GM12891 (cell line): ENCODE measurements at regions not wholly inside any gene's neighbourhood (a gene's known extent, or its start where the extent isn't known, plus 50 kb on each side); places are given as distances from the start of the nearest gene placed in this dataset.

ENCODE experiments used
- PAX5 ChIP-seq: IDR thresholded peaks from 2 replicates; pipeline ENCODE4 v1.6.1; 2011; ENCODE audit warnings: low read length, moderate library complexity, mild to moderate bottlenecking; ENCODE audit not compliant: insufficient read depth, severe bottlenecking
- POLR2A ChIP-seq: IDR thresholded peaks from 2 replicates; pipeline ENCODE4 v1.6.1; 2011; ENCODE audit warnings: low read depth, low read length, control low read depth
- POLR2AphosphoS5 ChIP-seq: IDR thresholded peaks from 2 replicates; pipeline ENCODE4 v1.6.1; 2011; ENCODE audit warnings: low read depth, low read length, control low read depth
- POU2F2 ChIP-seq: IDR thresholded peaks from 2 replicates; pipeline ENCODE4 v1.6.1; 2011; ENCODE audit warnings: low read depth, mild to moderate bottlenecking, control low read depth, low read length, moderate library complexity
- SPI1 ChIP-seq: IDR thresholded peaks from 2 replicates; pipeline ENCODE4 v1.6.1; 2011; ENCODE audit warnings: low read depth, low read length, control low read depth
- TAF1 ChIP-seq: IDR thresholded peaks from 2 replicates; pipeline ENCODE4 v1.6.1; 2011; ENCODE audit warnings: low read depth, low read length, control low read depth

DNA sequence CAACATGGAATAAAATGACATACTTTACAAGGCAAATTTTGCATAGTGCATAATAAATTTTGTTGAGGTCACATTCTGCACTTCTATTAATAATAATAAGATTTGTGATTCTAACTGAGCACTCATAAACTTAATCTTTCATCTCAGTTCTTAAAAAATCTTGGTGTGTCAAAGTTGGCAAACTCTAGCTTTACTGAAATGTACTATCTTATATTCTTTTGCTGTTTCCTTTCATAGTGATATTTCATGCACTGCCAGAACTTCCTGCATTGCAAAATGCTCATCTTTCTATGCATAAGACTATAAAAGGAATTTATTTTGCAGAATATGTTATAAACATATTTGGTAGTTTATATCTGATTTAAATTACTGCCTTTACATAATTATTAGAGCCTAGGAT, 797.6 kb downstream of the ADGRL2 start:
- TF ChIP-seq POLR2A (no peak), POLR2AphosphoS5 (no peak), TAF1 (no peak), SPI1 (no peak), PAX5 (no peak), POU2F2 (no peak)
